AG04449 (cell line): ENCODE measurements at regions not wholly inside any gene's neighbourhood (a gene's known extent, or its start where the extent isn't known, plus 50 kb on each side); places are given as distances from the start of the nearest gene placed in this dataset.

ENCODE experiments used
- CTCF ChIA-PET: fragments of 350-600 bp; formaldehyde crosslinking; extraction: SDS; loops from one replicate; lab custom pipeline; 2021; ENCODE audit warnings: antibody characterized with exemption; lab: Yijun Ruan, JAX
- POLR2A ChIA-PET: fragments of 400-600, 350-600 bp; formaldehyde crosslinking; extraction: SDS; loops from one replicate; lab custom pipeline; 2020; ENCODE audit warnings: antibody characterized with exemption, inconsistent platforms; lab: Yijun Ruan, JAX
- DNase-seq: peaks from one replicate; pipeline ENCODE4 v3.0.0-alpha.2; 2010; ENCODE audit warnings: low read depth, low spot score
- H3K4me3 ChIP-seq: 2 replicates; pipeline ENCODE4 v1.5.1; 2011; ENCODE audit warnings: low read depth, mild to moderate bottlenecking, control low read depth, low read length
- CTCF ChIP-seq: IDR thresholded peaks from one replicate; pipeline ENCODE4 v1.5.1; 2011; ENCODE audit warnings: mild to moderate bottlenecking, moderate library complexity, low read length, control low read depth, inconsistent platforms; ENCODE audit not compliant: insufficient read depth; ENCODE audit errors: missing control alignments

DNA sequence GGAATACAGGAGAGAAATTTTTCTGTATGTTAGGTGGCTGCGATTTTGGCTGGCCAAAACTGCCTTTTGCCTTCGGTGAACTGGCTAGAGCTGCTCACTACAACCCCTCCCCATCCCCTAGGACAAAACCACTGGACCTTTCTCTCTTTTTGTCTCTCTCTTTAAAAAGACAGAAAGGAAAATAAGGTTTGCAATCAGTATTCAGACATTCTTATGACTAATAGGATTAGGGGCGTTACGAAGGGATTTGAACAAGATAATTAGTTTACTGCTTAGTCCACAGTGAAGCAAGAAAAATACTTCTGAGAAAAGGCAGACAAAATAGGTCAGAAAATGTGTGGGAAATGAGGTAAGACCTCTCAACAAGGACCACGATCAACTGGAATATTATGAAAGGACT, 180.4 kb downstream of the SLIT2 start:
- CTCF ChIA-PET, result interaction anchor here (1.0 to 5.5 kb wide), 5 partner anchors 10 to 253 kb away, joined by 3 to 21 read pairs (median 7); no protein-coding TSS in a partner anchor
- no peak for DNase-seq
- no peak overlapping the region for H3K4me3 ChIP-seq
- POLR2A ChIA-PET, result no interaction called here
- TF ChIP-seq CTCF, result no peak

DNA sequence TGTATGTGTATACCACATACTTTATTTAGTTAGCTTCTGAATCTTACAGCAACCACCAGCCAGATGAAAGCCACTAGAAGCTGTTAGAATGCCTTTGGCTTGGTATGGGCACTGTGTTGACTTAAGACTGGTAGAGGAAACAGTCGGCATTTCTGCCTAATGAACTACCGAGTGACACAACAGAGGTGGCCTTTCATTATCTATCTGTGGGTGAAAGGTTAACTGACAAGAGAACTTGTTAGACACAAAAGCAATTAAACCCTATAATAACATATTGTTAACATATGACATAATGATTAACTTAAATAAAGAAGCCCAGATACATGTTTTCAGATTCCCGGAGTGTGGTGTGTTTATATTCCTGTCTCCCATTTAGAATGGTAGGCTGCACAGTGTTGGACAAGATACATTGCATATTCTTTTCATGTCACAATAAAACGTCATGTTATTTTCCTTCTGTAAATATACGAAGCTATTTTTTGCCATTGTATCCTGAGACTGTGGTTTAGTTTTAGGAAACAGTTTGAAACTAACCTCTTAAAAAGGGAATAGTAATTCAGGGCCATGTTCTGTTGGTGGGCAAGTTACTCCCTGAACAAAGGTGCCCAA, 181.5 kb downstream of the SLIT2 start:
- CTCF ChIA-PET, result interaction anchor here (0.9 to 5.5 kb wide), 4 partner anchors 107 to 252 kb away, joined by 3 to 21 read pairs (median 5); no protein-coding TSS in a partner anchor

DNA sequence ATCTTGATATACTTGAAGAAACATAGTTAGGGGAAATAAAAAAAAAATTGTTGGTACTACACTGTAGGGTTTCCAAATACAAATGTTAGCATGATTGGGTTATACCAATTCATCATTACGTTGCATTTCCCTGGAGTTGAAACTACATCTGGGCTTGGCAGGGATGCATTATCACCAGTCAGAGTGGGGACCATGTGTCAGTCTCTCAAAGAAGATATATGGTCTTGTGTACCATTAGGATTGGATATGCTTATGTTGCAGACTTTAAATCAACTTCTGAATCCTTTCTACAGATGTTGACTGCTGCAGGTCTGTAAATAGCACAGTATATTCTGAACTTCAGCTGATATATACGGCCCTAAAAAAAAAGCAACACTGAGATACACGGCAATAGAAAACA, 188.5 kb downstream of the SLIT2 start:
- POLR2A ChIA-PET, result no interaction called here
- CTCF ChIA-PET, result no interaction called here
- no peak overlapping the region for H3K4me3 ChIP-seq
- no peak for DNase-seq
- no peak for TF ChIP-seq CTCF

More for the DNA sequence above, 181.5 kb downstream of the SLIT2 start:
- TF ChIP-seq CTCF, result no peak
- no peak overlapping the region for H3K4me3 ChIP-seq
- POLR2A ChIA-PET, result interaction anchor here (0.6 kb wide), 1 partner anchor 1555 kb away, joined by 4 read pairs; no protein-coding TSS in a partner anchor
- no peak for DNase-seq

GRCh38 chr4:20443015-20443805, 191.5 kb downstream of the SLIT2 start:
- ChIA-PET CTCF (interaction anchor here (1.0 to 2.2 kb wide), 3 partner anchors 10 to 15 kb away, joined by 3 to 6 read pairs (median 3); no protein-coding TSS in a partner anchor), POLR2A (no interaction called here)
- TF ChIP-seq CTCF, result no peak
- DNase-seq, result no peak
- no peak overlapping the region for H3K4me3 ChIP-seq

DNA sequence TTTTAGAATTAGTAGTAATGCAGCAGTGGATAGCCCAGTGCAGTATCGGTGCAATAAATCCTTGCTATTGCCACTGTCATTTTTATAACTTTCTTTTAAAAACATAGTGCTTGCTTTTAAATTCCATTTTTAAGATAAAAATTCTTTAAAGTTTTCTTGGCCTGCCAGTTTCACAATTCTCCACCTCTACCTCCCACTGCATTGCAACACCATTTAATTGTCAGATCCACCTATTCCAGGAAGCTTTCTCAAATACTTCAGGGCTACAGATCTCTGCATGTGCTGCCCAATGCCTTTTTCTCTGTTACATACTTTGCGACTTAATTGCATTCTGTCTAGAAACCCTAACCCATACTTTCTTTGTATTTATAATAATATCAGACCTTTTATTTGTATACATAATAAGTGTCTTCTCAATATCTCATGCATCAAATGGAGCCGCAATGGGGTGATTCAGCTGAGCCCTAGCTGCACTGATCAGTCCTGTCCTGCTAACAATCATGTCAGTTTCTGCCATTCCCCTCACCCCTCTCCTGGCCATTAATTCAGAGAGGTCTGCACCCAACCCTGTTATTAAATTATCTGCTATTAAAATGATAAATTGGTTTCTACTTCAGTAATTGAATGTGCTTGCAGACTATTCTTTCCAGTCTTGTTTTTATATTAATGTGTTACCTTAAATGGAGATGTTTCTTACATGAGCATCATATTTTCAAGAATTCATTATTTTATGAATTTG, 193.1 kb downstream of the SLIT2 start:
- ChIA-PET CTCF (interaction anchor here (2.2 kb wide), 1 partner anchor 9 kb away, joined by 6 read pairs; no protein-coding TSS in a partner anchor), POLR2A (no interaction called here)
- TF ChIP-seq CTCF, result no peak
- no peak overlapping the region for H3K4me3 ChIP-seq
- DNase-seq, result no peak
